ENCODE measurements at regions not wholly inside any gene's neighbourhood (a gene's known extent, or its start where the extent isn't known, plus 50 kb on each side); places are given as distances from the start of the nearest gene placed in this dataset.

- DNase-seq (ENCODE audit: low spot score) = no peak
Observed at GRCh38 chr18:45527891-45528290, 87.4 kb upstream of the SLC14A2 start.

DNA sequence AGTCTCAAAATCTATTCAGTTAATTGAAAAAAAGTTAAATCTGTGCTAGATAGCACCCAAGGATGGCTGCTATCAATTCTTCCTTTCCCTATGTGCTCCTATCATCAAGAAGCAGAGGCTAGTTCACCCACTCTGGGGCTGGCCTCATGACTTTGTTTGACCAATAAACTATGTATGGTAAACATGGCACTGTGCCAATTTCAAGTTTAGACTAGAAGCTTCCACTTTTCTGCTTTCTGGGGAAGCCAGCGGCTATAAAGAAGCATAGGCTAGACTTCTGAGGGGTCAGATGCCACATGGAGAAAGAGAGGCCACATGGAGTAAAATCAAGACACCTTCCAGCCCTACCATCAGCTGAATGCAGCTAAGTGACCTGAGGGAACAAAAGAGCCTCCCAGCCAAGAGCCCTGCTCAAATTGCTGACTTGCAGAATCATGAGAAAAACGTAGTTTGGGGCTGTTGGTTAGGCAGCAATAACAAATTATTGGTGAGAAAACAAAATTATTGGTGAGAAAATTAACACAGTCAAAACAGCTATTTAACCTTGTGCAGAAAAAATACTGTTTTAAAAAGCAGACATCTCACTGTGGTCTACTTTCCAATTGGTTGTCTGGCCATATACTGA is 86.5 kb upstream of the SLC14A2 start:
- no peak for DNase-seq (ENCODE audit: low spot score)

DNA sequence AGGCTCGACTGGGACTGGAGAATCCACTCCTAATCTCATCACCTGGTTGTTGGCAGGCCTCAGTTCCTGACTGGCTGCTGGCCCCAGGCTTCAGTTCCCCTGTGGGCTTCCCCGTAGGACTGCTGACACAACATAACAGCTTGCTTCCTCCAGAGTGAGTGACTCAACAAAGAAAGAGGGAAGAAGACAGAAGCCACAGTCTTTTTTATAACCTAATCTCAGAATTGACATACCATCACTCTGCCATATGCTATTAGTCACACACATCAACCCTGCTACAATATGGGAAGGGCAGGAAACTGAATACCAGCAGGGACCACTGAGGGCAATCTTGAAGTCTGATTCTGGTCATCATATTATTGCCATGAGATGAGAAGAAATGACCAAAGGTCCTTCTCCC is 76.8 kb upstream of the SLC14A2 start:
- DNase-seq (ENCODE audit: low spot score) = no peak

- no peak for DNase-seq (ENCODE audit: low spot score)
Observed at GRCh38 chr18:45539491-45539891, 75.8 kb upstream of the SLC14A2 start.

GRCh38 chr18:45540125-45540524 is 75.2 kb upstream of the SLC14A2 start:
- no peak for DNase-seq (ENCODE audit: low spot score)

DNA sequence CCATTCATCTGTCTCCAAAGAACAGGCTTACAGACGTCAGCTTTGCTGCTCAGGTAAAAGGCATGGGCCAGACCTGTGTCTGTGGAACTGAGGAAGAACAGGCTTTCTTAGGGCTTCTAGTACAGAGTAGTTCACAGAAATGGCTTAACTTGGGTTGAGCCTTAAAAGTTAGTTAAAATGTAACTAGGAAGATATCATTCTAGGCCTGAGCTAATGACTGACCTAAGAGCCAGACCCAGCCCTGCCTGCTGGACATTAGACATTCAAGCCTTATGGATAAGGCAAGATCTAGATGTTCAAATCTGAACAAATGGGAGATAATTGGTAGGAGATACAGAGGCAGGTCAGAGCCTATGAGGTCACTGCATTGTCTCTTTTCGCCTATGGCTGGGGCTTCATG is 73.9 kb upstream of the SLC14A2 start:
- no peak for DNase-seq (ENCODE audit: low spot score)

GRCh38 chr18:45542043-45542442 is 73.2 kb upstream of the SLC14A2 start:
- DNase-seq (ENCODE audit: low spot score) = no peak

GRCh38 chr18:45547910-45548309 is 67.4 kb upstream of the SLC14A2 start:
- DNase-seq (ENCODE audit: low spot score) = no peak

DNA sequence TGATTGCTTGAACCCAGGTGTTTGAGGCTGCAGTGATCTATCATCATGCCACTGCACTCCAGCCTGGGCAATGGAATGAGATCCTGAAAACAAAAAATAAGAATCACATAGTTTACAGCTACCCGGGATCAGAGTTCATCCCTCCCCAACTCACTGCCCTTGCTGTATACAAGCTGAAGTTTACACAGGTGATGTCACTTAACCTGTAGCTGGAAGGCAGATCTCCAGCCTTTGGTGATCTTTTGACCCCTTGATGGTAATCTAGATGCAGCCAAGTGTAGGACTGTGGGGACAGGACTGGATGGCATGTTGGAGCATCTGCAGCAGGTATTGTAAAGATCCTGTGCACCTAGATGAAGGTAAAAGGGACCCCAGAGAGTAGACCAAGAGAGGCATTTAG is 66.7 kb upstream of the SLC14A2 start:
- no peak for DNase-seq (ENCODE audit: low spot score)

GRCh38 chr18:45549290-45549689 is 66.0 kb upstream of the SLC14A2 start:
- no peak for DNase-seq (ENCODE audit: low spot score)

- no peak for DNase-seq (ENCODE audit: low spot score)
Observed at GRCh38 chr18:45551142-45551815, 64.0 kb upstream of the SLC14A2 start.

GRCh38 chr18:45553723-45554388 is 61.4 kb upstream of the SLC14A2 start:
- no peak for DNase-seq (ENCODE audit: low spot score)

- DNase-seq (ENCODE audit: low spot score) = no peak
Observed at GRCh38 chr18:45554389-45554737, 60.9 kb upstream of the SLC14A2 start.

- DNase-seq (ENCODE audit: low spot score) = no peak
Observed at GRCh38 chr18:45556222-45556621, 59.1 kb upstream of the SLC14A2 start.

DNA sequence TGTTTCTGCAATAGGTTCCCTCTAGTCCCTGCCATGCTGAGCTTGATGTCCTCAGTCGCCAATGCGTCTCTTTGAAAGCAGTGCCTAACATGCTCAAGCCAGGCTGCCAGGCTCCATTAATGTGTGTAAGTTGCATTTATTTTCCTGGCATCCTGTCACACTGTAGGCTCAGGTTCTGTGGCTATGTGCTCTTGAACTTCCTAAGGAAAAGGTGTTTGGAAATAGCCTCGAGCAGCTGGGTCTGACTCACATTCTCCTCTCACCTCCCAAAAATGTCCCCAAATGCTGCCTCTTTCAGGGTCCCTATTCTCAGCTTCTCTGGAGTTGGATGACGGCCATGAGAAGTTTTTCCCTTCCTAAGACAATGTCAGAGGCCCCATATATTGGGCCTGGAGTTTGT is 58.0 kb upstream of the SLC14A2 start:
- DNase-seq (ENCODE audit: low spot score) = no peak

DNA sequence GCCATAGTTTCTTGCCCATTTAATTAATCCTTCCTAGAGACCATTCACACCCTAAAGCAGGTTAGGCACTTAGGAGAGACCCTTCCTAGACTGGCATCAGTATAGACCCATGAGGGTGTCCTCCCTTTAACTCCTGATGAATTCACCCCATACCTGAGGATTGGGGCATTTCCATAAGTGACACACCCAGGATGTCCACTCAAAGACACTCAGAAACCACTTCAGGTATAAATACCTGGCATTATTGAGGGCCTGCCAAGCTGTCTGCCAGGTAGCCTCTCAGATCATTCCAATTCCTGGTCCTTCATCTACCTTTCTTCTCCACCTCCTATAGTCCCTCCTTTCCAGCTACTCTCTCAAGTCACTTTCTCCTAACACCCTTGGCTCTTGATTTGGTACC is 57.5 kb upstream of the SLC14A2 start:
- DNase-seq (ENCODE audit: low spot score) = no peak

DNA sequence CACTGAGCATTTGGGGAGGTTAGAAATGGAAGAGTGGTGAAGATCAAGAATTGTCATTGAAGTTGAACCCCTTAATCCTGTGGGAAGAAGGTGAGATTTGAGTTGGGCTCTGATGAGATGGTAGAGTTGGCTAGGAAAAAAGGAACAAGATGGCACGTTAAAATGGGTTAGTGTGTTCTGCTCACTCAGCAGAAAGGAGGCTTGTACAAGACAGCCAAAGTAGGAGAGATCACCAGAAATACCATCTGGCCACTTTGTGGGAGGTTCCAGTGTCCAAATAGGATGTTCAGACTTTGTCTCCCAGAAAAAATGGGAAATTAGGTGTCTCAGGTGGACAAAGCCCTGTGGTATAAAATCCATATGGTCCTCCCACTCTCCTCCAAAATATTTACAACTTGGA is 56.0 kb upstream of the SLC14A2 start:
- DNase-seq (ENCODE audit: low spot score) = no peak

DNA sequence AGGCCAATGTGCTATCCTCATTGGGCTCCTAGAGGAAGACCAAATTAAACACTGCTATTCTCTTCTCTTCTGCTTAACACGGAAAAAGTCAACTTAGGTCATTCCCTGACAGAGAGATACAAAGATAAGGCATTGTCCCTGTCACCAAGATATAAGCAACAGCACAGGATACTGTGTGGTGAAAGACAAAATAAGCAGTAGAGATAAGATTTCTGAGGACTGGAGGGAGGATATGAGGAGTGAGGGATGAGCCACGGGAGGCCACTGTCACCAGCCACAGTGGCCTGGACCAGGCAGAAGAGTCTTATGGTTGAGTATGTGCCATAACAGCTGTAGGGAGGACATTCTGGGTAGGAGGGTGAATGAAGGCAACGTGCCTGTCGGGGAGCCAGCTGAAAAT is 54.4 kb upstream of the SLC14A2 start:
- no peak for DNase-seq (ENCODE audit: low spot score)

GRCh38 chr18:45562567-45563479 is 52.5 kb upstream of the SLC14A2 start:
- DNase-seq (ENCODE audit: low spot score) = peak; percentile 61

- DNase-seq (ENCODE audit: low spot score) = no peak
Observed at GRCh38 chr18:45565280-45565970, 49.9 kb upstream of the SLC14A2 start.
